ENCODE measurements at regions not wholly inside any gene's neighbourhood (a gene's known extent, or its start where the extent isn't known, plus 50 kb on each side); places are given as distances from the start of the nearest gene placed in this dataset.
A peak's percentile ranks its signal among the peaks of the same experiment; 100 is the strongest.
"Not testable (repeated sequence)": the region's sequence is repeated elsewhere in the genome, so short reads cannot be mapped to it uniquely, and the experiment has no call there.

- no peak for FAIRE-seq
- intact Hi-C loops (cut with DNase I), result no loop called here
- H3K27me3 ChIP-seq, result no peaks in the 10 kb centered on the region
Measured at GRCh38 chr10:124322191-124322980, 96.3 kb downstream of the OAT start.

GRCh38 chr10:124321433-124322089 lies 97.2 kb downstream of the OAT start:
- ATAC-seq, result no peak
- FAIRE-seq, result no peak
- TF ChIP-seq, protein P1, sequence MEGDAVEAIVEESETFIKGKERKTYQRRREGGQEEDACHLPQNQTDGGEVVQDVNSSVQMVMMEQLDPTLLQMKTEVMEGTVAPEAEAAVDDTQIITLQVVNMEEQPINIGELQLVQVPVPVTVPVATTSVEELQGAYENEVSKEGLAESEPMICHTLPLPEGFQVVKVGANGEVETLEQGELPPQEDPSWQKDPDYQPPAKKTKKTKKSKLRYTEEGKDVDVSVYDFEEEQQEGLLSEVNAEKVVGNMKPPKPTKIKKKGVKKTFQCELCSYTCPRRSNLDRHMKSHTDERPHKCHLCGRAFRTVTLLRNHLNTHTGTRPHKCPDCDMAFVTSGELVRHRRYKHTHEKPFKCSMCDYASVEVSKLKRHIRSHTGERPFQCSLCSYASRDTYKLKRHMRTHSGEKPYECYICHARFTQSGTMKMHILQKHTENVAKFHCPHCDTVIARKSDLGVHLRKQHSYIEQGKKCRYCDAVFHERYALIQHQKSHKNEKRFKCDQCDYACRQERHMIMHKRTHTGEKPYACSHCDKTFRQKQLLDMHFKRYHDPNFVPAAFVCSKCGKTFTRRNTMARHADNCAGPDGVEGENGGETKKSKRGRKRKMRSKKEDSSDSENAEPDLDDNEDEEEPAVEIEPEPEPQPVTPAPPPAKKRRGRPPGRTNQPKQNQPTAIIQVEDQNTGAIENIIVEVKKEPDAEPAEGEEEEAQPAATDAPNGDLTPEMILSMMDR (IDR thresholded peaks at IDR 0.05), result no peak
- Histone ChIP-seq H3K27ac (no peak overlapping the region), H3K9me3 (no peaks in the 10 kb centered on the region), H3K36me3 (no peaks in the 10 kb centered on the region), H3K27me3 (no peaks in the 10 kb centered on the region), H3K4me3 (no peak overlapping the region), H3K4me1 (no peaks in the 10 kb centered on the region)
- peak in 1 of 6 donors; percentile 11 for DNase-seq
- intact Hi-C loops (cut with DNase I), result no loop called here
- 91 to 96% methylated on average over 19 of the region's 19 CpGs for WGBS, 2 donors

More at GRCh38 chr10:124322191-124322980, 96.3 kb downstream of the OAT start:
- Histone ChIP-seq H3K9me3 (no peaks in the 10 kb centered on the region), H3K36me3 (no peaks in the 10 kb centered on the region), H3K4me1 (no peaks in the 10 kb centered on the region), H3K4me3 (no peak overlapping the region), H3K27ac (no peak overlapping the region)
- TF ChIP-seq, protein P1 (IDR thresholded peaks at IDR 0.05), result no peak
- ATAC-seq (no peak), DNase-seq (peak in 1 of 6 donors; percentile 7)
- 71 to 74% methylated on average over 18 of the region's 18 CpGs for WGBS, 2 donors

GRCh38 chr10:124320778-124321432 lies 97.8 kb downstream of the OAT start:
- intact Hi-C loops (cut with DNase I), result no loop called here
- Histone ChIP-seq H3K36me3 (no peaks in the 10 kb centered on the region), H3K4me1 (no peaks in the 10 kb centered on the region), H3K4me3 (no peak overlapping the region), H3K27me3 (no peaks in the 10 kb centered on the region), H3K27ac (no peak overlapping the region), H3K9me3 (no peaks in the 10 kb centered on the region)
- 53 to 60% methylated on average over 15 of the region's 15 CpGs for WGBS, 2 donors
- TF ChIP-seq, protein P1 (IDR thresholded peaks at IDR 0.05), result no peak
- peak in 1 of 6 donors; percentile 6 for DNase-seq
- ATAC-seq, result peak in 2 of 4 donors; percentile 18 to 75
- no peak for FAIRE-seq

DNA sequence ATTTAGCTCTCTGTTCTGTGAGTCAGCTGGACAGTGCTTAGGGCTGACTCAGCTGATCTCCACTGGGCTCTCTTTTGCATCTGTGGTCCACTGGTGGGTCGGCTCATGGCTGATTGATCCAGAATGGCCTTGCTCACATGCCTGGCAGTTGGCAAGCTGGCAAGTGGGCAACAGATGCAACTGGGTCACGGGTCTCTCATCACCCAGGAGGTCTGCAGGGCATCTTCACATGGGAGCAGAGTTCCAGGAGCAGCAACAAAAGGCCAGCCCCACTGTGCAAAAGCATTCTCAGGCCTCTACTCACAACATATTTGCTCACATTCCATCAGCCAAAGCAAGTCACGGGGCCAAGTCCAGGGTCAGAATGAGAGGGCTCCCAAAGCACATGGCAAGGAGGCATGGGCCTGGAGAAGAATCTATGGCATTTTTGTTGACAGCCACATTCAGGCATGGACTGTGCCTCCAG lies 98.8 kb downstream of the OAT start:
- H3K36me3 ChIP-seq, result no peaks in the 10 kb centered on the region
- intact Hi-C loops (cut with DNase I), result no loop called here
- no peak overlapping the region for H3K27ac ChIP-seq
- H3K4me1 ChIP-seq, result no peaks in the 10 kb centered on the region
- no peak for ATAC-seq
- FAIRE-seq, result no peak
- no peaks in the 10 kb centered on the region for H3K9me3 ChIP-seq
- 84 to 88% methylated on average over 3 of the region's 3 CpGs for WGBS, 2 donors
- DNase-seq, result peak in 1 of 6 donors; percentile 1
- no peaks in the 10 kb centered on the region for H3K27me3 ChIP-seq
- TF ChIP-seq, protein P1 (IDR thresholded peaks at IDR 0.05), result no peak
- no peak overlapping the region for H3K4me3 ChIP-seq

- FAIRE-seq; intact Hi-C loops (cut with DNase I); DNase-seq; H3K9me3 ChIP-seq; H3K27me3 ChIP-seq; H3K36me3 ChIP-seq; H3K4me3 ChIP-seq; H3K27ac ChIP-seq; ATAC-seq; H3K4me1 ChIP-seq: not testable (repeated sequence)
Measured at GRCh38 chr10:124319520-124319919, 99.2 kb downstream of the OAT start.
